Stomach (tissue), 8 donors: ENCODE measurements at regions not wholly inside any gene's neighbourhood (a gene's known extent, or its start where the extent isn't known, plus 50 kb on each side); places are given as distances from the start of the nearest gene placed in this dataset.

Experiments used
- DNase-seq, 2 donors: peaks; one replicate each; pipeline versions ENCODE4 v3.0.0 to v3.0.0-alpha.2; 2013 to 2019
- H3K27ac ChIP-seq, 5 donors: fragments of 200-600 bp in 4 of 5; sonication (generic) in 4 of 5; one replicate each; pipeline ENCODE4 v1.5.1; 2013 to 2019; ENCODE audit warnings: mild to moderate bottlenecking in 1 of 5, moderate library complexity in 1 of 5
- H3K27me3 ChIP-seq, 3 donors: fragments of 200-600 bp; sonication (generic); one replicate each; pipeline ENCODE4 v1.5.1; 2017 to 2019; ENCODE audit warnings: mixed run types in 1 of 3
- H3K36me3 ChIP-seq, 4 donors: fragments of 200-600 bp; sonication (generic); 1 replicate in 3 of 4; 2 replicates in 1 of 4; pipeline ENCODE4 v1.5.1; 2016 to 2019
- H3K4me1 ChIP-seq, 4 donors: fragments of 200-600 bp; sonication (generic); one replicate each; pipeline ENCODE4 v1.5.1; 2016 to 2019
- H3K4me3 ChIP-seq, 4 donors: fragments of 200-600 bp; sonication (generic) in 3 of 4; one replicate each; pipeline ENCODE4 v1.5.1; 2016 to 2019; ENCODE audit warnings: mild to moderate bottlenecking in 1 of 4
- H3K9me3 ChIP-seq, 4 donors: fragments of 200-600 bp; sonication (generic); one replicate each; pipeline ENCODE4 v1.5.1; 2016 to 2019
- EP300 ChIP-seq: sonication (generic); formaldehyde crosslinking; IDR thresholded peaks from one replicate; pipeline ENCODE4 v1.6.1; 2017; ENCODE audit warnings: antibody characterized with exemption
- POLR2A ChIP-seq, 4 donors: fragments of 450-650 bp; IDR thresholded peaks; one replicate each; pipeline ENCODE4 v1.6.1; 2016; ENCODE audit warnings: antibody characterized with exemption in 4 of 4, control low read depth in 2 of 4, mild to moderate bottlenecking in 1 of 4, moderate library complexity in 1 of 4
- POLR2AphosphoS5 ChIP-seq, 3 donors: sonication (generic); formaldehyde crosslinking; IDR thresholded peaks; one replicate each; pipeline ENCODE4 v1.6.1; 2016; ENCODE audit warnings: antibody characterized with exemption in 3 of 3
- WGBS, 5 donors: extraction: QIAGEN DNeasy Blood & Tissue Kit in 3 of 5; methylation state at CpG; one replicate each; pipeline versions ENCODE4 v1.1.5 to v1.1.7; 2013 to 2018; 5-methylcytosine and 5-hydroxymethylcytosine counted together
- intact Hi-C: fragments of 100-400 bp; cut with DNase I; formaldehyde crosslinking; loops from one replicate; pipeline ENCODE4 v1.15.1; 2023; ENCODE audit warnings: low total_unique reads
- TF ChIP-seq, protein P1 (sequence below), 7 experiments: fragments of 450-650 bp in 4 of 7; fragments of 200-600 bp in 3 of 7; sonication (generic) in 3 of 7; IDR thresholded peaks; one replicate each; pipeline ENCODE4 v1.5.1; 2016 to 2019; ENCODE audit warnings: antibody characterized with exemption in 7 of 7, control low read depth in 2 of 7, mild to moderate bottlenecking in 1 of 7
- donor health status: healthy with polysubstance abuse.
- donor health status: Bipolar disorder and iron deficiency.
- donor health status: healthy.

DNA sequence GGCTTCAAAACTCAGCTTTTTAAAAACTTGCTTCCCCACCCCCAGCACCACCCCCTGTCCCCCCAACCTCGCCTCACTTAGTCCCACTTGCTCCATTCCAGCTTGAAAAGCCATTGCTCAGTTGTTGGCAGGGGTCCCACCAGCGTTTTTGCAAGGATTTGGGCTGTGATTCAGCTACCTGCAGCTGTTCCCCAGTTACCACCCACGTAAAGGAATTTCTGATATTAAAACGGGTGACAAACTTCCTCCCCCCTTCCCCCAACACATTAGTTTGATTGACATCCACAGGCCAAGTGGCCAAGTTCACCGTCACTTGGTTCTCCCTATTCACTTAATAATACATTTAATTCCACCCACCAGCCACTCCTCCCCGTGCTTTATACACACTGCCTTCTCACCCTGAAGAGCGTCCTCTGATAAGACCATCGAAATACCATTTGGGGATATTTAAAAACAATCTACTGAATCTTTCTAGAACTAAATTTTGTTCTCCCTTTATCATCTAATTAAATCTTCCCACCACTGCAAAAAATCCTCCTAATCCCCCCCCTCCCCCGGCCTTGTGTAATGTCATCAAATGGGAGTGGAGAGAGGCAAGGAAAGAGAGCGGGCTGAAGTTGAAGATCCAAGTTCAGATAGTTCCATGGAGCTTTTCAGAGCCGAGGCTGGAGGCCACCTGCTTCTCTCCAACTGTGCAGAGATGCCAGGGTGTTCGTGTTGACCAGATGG lies 55.1 kb downstream of the SOX9 start:
- Histone ChIP-seq H3K4me1 (peaks cover 13 to 28% (median 22%) of the 10 kb centered on the region in 4 donors), H3K27ac (peak overlapping the region; percentile 0 to 67 (median 32)), H3K4me3 (no peak overlapping the region), H3K36me3 (no peaks in the 10 kb centered on the region), H3K9me3 (no peaks in the 10 kb centered on the region), H3K27me3 (peaks cover 0 to 5% (median 0%) of the 10 kb centered on the region in 3 donors)
- TF ChIP-seq, protein P1, sequence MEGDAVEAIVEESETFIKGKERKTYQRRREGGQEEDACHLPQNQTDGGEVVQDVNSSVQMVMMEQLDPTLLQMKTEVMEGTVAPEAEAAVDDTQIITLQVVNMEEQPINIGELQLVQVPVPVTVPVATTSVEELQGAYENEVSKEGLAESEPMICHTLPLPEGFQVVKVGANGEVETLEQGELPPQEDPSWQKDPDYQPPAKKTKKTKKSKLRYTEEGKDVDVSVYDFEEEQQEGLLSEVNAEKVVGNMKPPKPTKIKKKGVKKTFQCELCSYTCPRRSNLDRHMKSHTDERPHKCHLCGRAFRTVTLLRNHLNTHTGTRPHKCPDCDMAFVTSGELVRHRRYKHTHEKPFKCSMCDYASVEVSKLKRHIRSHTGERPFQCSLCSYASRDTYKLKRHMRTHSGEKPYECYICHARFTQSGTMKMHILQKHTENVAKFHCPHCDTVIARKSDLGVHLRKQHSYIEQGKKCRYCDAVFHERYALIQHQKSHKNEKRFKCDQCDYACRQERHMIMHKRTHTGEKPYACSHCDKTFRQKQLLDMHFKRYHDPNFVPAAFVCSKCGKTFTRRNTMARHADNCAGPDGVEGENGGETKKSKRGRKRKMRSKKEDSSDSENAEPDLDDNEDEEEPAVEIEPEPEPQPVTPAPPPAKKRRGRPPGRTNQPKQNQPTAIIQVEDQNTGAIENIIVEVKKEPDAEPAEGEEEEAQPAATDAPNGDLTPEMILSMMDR (IDR thresholded peaks at IDR 0.05): no peak
- intact Hi-C loops: no loop called here
- WGBS, 5 donors: 34 to 42% (median 38%) methylated on average over 12 of the region's 12 CpGs
- DNase-seq: no peak

DNA sequence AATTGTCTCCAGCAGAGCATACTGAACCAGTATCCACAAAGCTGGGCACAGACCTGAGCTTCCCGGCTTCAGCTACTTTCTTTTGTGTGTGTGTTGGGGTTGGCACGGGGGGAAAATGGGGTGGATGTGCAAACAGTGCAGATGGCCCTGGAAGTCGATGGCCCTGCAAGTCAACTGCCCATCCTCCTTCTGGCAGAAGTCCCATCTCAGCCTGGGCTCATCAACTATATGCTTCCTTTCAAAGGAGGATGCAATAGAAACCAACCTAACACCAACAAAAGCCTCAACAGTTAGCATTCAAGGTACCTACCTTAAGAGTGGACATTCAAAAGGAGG lies 55.7 kb downstream of the SOX9 start:
- 47 to 66% (median 63%) methylated on average over 3 of the region's 3 CpGs for WGBS, 5 donors
- intact Hi-C loops: no loop called here
- TF ChIP-seq, protein P1 (IDR thresholded peaks at IDR 0.05): no peak
- TF ChIP-seq EP300: no peak
- TF ChIP-seq POLR2A (IDR thresholded peaks at IDR 0.05): no peak
- no peak for TF ChIP-seq POLR2AphosphoS5 (IDR thresholded peaks at IDR 0.05)
- Histone ChIP-seq H3K27me3 (peaks cover 0 to 5% (median 0%) of the 10 kb centered on the region in 3 donors), H3K4me1 (peaks cover 13 to 28% (median 22%) of the 10 kb centered on the region in 4 donors), H3K27ac (peak overlapping the region in 1 of 5 donors; percentile 34), H3K36me3 (no peaks in the 10 kb centered on the region), H3K4me3 (no peak overlapping the region), H3K9me3 (no peaks in the 10 kb centered on the region)
- no peak for DNase-seq

DNA sequence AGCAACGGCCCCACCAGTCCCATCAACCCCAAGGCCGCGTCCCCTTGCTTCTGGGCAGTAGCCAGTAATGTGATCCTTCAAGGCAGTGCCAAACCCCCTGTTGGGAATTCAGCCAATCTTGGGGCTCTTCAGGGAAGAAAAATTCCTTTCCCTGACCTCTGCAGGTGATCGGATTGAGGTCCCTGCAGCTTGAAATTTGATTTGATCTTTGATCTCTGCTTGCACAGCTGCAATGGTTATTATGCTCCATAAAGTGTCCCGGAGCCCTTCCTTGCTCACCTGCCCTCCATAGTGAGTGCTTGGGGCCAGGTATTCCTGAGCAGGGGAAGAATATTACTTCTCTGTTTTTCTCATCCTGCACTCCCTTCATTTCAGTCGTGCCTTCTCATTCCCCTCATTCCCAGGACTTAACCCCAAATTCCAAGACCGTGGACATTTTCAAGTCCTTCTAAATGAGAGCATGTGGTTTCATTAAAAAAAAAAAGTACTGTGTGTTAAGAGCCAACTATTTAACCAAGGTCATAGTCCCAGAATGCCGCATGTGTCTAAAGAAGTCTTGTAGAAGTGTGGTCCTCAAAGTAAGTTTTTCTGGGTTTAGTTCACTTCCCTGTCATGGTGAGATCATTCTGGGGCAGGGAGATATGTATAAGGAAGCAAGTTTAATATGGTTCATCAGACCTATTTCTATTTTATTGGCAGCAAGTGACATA lies 56.3 kb downstream of the SOX9 start:
- TF ChIP-seq POLR2A (IDR thresholded peaks at IDR 0.05) (no peak), EP300 (no peak), POLR2AphosphoS5 (IDR thresholded peaks at IDR 0.05) (no peak)
- TF ChIP-seq, protein P1 (IDR thresholded peaks at IDR 0.05): no peak
- intact Hi-C loops: no loop called here
- 34 to 53% (median 45%) methylated on average over 8 of the region's 8 CpGs for WGBS, 5 donors
- Histone ChIP-seq H3K27me3 (peaks cover 0 to 5% (median 0%) of the 10 kb centered on the region in 3 donors), H3K4me3 (no peak overlapping the region), H3K27ac (no peak overlapping the region), H3K9me3 (no peaks in the 10 kb centered on the region), H3K4me1 (peaks cover 13 to 28% (median 22%) of the 10 kb centered on the region in 4 donors), H3K36me3 (no peaks in the 10 kb centered on the region)
- no peak for DNase-seq

DNA sequence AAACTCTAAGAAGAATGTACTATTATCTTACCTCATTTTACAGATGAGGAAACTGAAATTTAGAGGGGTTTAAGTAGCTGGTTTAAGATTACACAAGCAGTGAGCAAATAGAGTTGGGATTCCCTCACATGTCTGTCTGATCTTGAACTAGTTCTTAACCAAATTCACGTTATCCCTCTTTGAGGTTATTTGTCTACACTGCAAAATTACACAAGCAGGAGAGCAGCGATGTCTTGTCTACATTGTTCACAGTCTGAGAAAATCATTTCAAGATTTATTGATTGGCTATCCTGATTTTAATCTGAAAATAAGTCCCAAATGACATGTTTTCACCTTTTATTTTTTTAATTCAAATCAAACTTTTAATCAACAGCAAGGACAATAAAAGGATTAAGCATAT lies 56.9 kb downstream of the SOX9 start:
- no peak for DNase-seq
- H3K27ac ChIP-seq: no peak overlapping the region
- peaks cover 13 to 34% (median 26%) of the 10 kb centered on the region in 4 donors for H3K4me1 ChIP-seq
- peaks cover 0 to 5% (median 0%) of the 10 kb centered on the region in 3 donors for H3K27me3 ChIP-seq
- H3K4me3 ChIP-seq: no peak overlapping the region
- WGBS, 5 donors: 78 to 89% (median 84%) methylated on average over 2 of the region's 2 CpGs
- no peaks in the 10 kb centered on the region for H3K36me3 ChIP-seq
- no peaks in the 10 kb centered on the region for H3K9me3 ChIP-seq
- intact Hi-C loops: no loop called here
- TF ChIP-seq, protein P1 (IDR thresholded peaks at IDR 0.05): no peak
- TF ChIP-seq POLR2AphosphoS5 (IDR thresholded peaks at IDR 0.05) (no peak), EP300 (no peak), POLR2A (IDR thresholded peaks at IDR 0.05) (no peak)
